Activated CD4-positive, alpha-beta memory T cell treated with anti-CD3 and anti-CD28 coated beads, Interleukin-2, amount 10 ng/mL, durations not matched to agents 7 days and 5 days (primary cell): ENCODE measurements at regions not wholly inside any gene's neighbourhood (a gene's known extent, or its start where the extent isn't known, plus 50 kb on each side); places are given as distances from the start of the nearest gene placed in this dataset.

ENCODE experiments used
- CTCF ChIA-PET: fragments of 350-600 bp; sonication (Branson Sonifier 250); formaldehyde crosslinking; loops from one replicate; lab custom pipeline; 2021; ENCODE audit warnings: antibody characterized with exemption, inconsistent platforms; lab: Charles Lee
- POLR2A ChIA-PET: fragments of 350-600 bp; sonication (Branson Sonifier 250); formaldehyde crosslinking; loops from one replicate; lab custom pipeline; 2021; ENCODE audit warnings: antibody characterized with exemption; lab: Charles Lee
- DNase-seq: peaks from one replicate; pipeline ENCODE4 v3.0.0-alpha.2; 2020
- H3K27ac Mint-ChIP-seq: one replicate; pipeline ENCODE4 v1.8.0; 2021; ENCODE audit warnings: mild to moderate bottlenecking, mixed read lengths
- H3K27me3 Mint-ChIP-seq: one replicate; pipeline ENCODE4 v1.8.0; 2021; ENCODE audit warnings: mixed read lengths
- H3K36me3 Mint-ChIP-seq: one replicate; pipeline ENCODE4 v1.8.0; 2021; ENCODE audit warnings: low read depth, mixed read lengths
- H3K4me1 Mint-ChIP-seq: one replicate; pipeline ENCODE4 v1.8.0; 2021; ENCODE audit warnings: mixed read lengths
- H3K4me3 Mint-ChIP-seq: one replicate; pipeline ENCODE4 v1.8.0; 2021; ENCODE audit warnings: mild to moderate bottlenecking, mixed read lengths
- H3K9me3 Mint-ChIP-seq: one replicate; pipeline ENCODE4 v1.8.0; 2021; ENCODE audit warnings: mixed read lengths

DNA sequence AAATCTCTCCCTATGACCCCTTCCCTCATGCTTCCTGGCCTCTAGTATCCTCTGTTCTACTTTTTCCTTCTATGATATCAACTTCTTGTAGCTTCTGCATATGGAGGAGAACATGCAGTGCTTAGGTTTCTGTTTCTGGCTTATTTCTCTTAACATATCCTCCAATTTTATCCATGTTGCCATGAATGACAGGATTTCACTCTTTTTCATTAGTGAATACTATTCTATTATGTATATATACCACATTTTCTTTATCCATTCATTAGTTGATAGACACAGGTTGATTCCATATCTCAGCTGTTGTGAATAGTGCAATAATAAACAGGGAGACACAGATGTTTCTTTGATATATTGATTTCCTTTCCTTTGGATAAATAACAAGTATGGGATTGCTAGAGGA is 123.3 kb upstream of the SESN3 start:
- H3K36me3 Mint-ChIP-seq: peaks cover 2% of the 10 kb centered on the region
- H3K4me3 Mint-ChIP-seq: no peak overlapping the region
- DNase-seq: no peak
- no peak overlapping the region for H3K27ac Mint-ChIP-seq
- CTCF ChIA-PET: no interaction called here
- no peaks in the 10 kb centered on the region for H3K4me1 Mint-ChIP-seq
- H3K9me3 Mint-ChIP-seq: peaks cover 3% of the 10 kb centered on the region
- POLR2A ChIA-PET: no interaction called here
- peaks cover 6% of the 10 kb centered on the region for H3K27me3 Mint-ChIP-seq

DNA sequence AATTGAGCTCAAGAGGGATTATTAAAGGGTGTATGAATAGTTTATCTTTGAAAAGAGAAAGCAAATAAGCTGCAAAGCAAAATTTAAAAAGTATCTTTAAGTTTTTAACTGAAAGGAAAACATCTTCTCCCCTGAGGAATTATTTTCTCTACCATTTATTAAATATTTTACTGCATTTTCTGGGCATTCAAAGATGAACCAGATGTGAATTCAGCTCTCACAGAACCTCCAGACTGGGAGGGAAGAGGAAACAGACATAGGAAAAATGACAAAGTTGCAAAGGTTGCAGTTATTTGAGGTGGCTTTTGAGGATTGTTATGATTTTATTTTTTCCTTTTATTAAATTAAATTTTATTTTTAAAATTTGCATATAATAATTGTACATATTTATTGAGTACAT is 122.7 kb upstream of the SESN3 start:
- H3K9me3 Mint-ChIP-seq: peaks cover 7% of the 10 kb centered on the region
- ChIA-PET POLR2A (no interaction called here), CTCF (no interaction called here)
- DNase-seq: no peak
- H3K36me3 Mint-ChIP-seq: peaks cover 4% of the 10 kb centered on the region
- no peak overlapping the region for H3K27ac Mint-ChIP-seq
- peaks cover 10% of the 10 kb centered on the region for H3K27me3 Mint-ChIP-seq
- H3K4me1 Mint-ChIP-seq: no peaks in the 10 kb centered on the region
- no peak overlapping the region for H3K4me3 Mint-ChIP-seq

DNA sequence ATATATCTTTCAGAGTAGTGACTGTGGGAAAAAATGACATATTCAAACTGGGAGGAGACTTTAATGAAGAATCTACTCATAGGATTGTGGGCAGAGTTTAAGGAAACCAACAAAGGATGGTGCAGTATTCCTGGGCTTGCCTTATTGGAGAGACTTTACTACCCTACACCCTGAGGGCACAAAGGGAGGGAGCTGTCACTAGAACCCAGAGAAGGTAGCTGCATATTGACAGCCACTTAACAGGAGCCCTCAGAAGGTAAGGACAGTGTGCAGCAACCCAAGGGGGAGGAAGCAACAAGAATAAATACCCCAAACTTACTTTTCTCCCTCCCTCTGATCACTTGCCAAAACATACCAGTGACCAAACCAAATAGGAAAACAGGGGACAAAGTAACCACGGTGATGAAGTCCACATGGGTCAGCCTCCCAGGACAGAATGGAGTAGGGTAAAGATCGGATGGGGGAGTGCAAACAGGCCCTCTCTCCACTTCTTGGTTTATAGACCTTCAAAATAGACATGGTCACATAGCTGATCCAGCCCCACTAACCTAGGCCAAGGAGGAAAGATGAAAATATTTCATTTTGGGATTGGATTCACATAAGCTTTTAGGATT is 121.8 kb upstream of the SESN3 start:
- H3K36me3 Mint-ChIP-seq: peaks cover 9% of the 10 kb centered on the region
- no peaks in the 10 kb centered on the region for H3K4me1 Mint-ChIP-seq
- no peak for DNase-seq
- no peak overlapping the region for H3K4me3 Mint-ChIP-seq
- no peak overlapping the region for H3K27ac Mint-ChIP-seq
- peaks cover 14% of the 10 kb centered on the region for H3K9me3 Mint-ChIP-seq
- ChIA-PET POLR2A (no interaction called here), CTCF (no interaction called here)
- H3K27me3 Mint-ChIP-seq: peaks cover 14% of the 10 kb centered on the region

DNA sequence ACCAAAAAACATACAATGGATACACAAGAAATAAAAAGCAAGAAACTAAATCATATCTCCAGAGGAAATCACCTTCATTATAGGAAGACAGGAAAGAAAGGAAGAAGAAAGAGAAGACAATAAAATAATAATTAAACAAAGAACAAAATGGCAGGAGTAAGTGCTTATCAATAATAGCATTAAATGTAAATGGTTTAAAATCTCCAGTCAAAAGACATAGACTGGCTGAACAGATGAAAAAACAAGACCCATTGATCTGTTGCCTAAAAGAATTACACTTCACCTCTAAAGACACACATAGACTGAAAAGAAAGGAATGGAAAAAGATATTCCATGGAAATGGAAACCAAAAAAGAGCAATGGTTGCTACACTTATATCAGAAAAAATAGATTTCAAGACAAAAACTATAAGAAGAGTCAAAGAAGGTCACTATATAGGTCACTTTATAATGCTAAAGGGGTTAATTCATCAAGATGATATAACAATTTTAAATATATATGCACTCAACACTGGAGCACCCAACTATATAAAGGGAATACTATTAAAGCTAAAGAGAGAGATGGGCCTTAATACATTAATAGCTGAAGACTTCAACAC is 118.4 kb upstream of the SESN3 start:
- no peak overlapping the region for H3K4me3 Mint-ChIP-seq
- H3K27me3 Mint-ChIP-seq: peaks cover 21% of the 10 kb centered on the region
- H3K36me3 Mint-ChIP-seq: peaks cover 9% of the 10 kb centered on the region
- H3K4me1 Mint-ChIP-seq: peaks cover 10% of the 10 kb centered on the region
- ChIA-PET CTCF (no interaction called here), POLR2A (no interaction called here)
- DNase-seq: no peak
- no peak overlapping the region for H3K27ac Mint-ChIP-seq
- peaks cover 17% of the 10 kb centered on the region for H3K9me3 Mint-ChIP-seq

DNA sequence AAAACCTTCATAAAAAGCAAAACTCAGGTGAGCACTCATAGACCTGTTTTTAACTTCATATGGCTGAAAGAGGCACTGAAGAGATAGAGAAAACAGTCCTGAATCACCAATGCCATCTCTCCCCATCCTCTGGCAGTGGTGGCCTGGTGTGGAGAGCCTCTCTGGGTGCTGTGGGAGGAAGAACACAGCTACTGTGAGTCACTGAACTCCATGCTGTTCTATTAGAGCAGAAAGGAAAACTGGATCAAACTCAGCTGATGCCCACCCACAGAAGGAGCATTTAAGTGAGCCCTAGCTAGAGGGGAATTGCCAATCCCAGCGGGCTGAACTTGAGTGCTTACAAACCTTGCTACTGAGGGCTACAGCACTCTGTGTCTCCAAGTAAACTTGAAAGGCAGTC is 115.3 kb upstream of the SESN3 start:
- H3K27me3 Mint-ChIP-seq: peaks cover 33% of the 10 kb centered on the region
- H3K9me3 Mint-ChIP-seq: peaks cover 17% of the 10 kb centered on the region
- no peak overlapping the region for H3K4me3 Mint-ChIP-seq
- H3K36me3 Mint-ChIP-seq: peaks cover 9% of the 10 kb centered on the region
- POLR2A ChIA-PET: no interaction called here
- no peak overlapping the region for H3K27ac Mint-ChIP-seq
- DNase-seq: no peak
- peaks cover 10% of the 10 kb centered on the region for H3K4me1 Mint-ChIP-seq
- CTCF ChIA-PET: no interaction called here

DNA sequence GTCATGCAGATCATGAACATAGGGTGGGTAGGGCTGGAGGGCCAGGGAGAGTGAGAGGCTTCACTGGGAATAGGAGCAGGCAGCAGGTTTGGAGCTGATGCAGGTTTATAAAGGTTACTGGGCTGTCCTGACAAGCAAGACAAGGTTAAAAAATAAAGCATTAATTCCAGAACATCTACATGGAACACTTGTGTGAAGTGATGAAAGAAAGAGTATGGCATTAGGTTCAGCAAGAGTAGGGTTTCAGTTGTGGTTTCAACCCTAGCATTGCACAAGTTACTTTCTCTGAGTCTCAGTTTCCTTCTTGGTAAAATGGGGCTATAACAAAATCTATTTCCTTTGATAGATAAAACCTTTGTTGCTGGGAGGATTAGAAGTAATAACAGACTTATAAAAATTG is 114.6 kb upstream of the SESN3 start:
- Mint-ChIP-seq H3K9me3 (peaks cover 17% of the 10 kb centered on the region), H3K4me1 (peaks cover 10% of the 10 kb centered on the region), H3K36me3 (peaks cover 9% of the 10 kb centered on the region), H3K27ac (no peak overlapping the region), H3K4me3 (no peak overlapping the region), H3K27me3 (peaks cover 33% of the 10 kb centered on the region)
- POLR2A ChIA-PET: no interaction called here
- CTCF ChIA-PET: no interaction called here
- DNase-seq: no peak

DNA sequence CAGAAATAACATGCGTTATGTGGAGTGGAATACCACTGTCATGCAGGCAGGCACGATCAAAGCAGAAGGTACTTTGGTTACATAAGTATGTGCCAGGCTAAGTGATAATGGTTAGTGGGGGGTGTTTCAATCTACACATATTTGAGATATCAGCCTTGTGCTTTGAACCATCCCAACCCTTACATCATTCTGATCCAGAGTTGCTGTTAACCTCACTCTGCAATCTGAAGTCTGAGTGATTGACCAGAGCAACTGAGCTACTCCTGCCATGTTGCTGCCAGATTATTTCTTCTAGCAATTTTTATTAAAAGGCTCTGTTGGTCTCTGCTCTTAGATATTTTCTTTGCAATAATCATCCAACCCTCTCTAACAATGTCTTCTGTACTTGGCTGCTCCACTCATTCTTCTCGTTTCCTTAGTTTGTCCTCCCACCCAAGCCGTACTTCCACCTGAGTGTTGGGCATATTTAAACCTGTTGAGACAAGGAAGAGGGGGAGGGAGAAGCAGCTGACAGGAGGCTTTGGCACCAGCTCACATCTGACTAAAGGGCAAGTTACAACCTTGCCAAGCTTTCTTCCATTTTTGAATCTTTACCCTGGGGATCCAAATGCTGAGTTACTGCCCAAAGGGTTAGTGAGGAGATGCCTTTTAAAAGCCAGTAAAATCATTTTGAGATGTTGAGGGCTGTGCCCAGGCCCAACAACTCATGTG is 114.1 kb upstream of the SESN3 start:
- no peak for DNase-seq
- ChIA-PET CTCF (no interaction called here), POLR2A (no interaction called here)
- Mint-ChIP-seq H3K27me3 (peaks cover 33% of the 10 kb centered on the region), H3K4me3 (no peak overlapping the region), H3K27ac (no peak overlapping the region), H3K36me3 (peaks cover 9% of the 10 kb centered on the region), H3K4me1 (peaks cover 10% of the 10 kb centered on the region), H3K9me3 (peaks cover 17% of the 10 kb centered on the region)

DNA sequence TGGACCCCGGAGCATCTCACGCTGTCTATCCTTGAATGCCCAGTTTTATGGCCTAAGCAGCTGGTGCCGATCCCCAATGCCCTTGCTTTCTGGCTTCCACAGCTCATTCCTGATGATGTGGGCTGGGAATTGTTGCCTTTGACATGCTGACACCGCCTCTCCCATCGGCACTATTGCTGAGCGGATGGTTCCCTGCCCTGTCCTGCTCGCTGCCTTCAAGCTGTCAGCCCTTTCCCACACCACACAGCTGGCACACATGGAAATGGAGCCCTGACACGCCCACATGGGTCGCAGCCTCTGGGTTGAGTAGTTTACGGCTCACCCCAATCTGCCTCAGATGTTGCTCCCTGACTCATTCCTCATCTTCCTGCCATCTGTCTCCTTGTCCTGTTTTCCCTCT is 110.2 kb upstream of the SESN3 start:
- Mint-ChIP-seq H3K4me1 (peaks cover 9% of the 10 kb centered on the region), H3K36me3 (no peaks in the 10 kb centered on the region), H3K9me3 (peaks cover 3% of the 10 kb centered on the region), H3K27ac (no peak overlapping the region), H3K4me3 (no peak overlapping the region), H3K27me3 (peaks cover 23% of the 10 kb centered on the region)
- POLR2A ChIA-PET: no interaction called here
- CTCF ChIA-PET: no interaction called here
- no peak for DNase-seq

DNA sequence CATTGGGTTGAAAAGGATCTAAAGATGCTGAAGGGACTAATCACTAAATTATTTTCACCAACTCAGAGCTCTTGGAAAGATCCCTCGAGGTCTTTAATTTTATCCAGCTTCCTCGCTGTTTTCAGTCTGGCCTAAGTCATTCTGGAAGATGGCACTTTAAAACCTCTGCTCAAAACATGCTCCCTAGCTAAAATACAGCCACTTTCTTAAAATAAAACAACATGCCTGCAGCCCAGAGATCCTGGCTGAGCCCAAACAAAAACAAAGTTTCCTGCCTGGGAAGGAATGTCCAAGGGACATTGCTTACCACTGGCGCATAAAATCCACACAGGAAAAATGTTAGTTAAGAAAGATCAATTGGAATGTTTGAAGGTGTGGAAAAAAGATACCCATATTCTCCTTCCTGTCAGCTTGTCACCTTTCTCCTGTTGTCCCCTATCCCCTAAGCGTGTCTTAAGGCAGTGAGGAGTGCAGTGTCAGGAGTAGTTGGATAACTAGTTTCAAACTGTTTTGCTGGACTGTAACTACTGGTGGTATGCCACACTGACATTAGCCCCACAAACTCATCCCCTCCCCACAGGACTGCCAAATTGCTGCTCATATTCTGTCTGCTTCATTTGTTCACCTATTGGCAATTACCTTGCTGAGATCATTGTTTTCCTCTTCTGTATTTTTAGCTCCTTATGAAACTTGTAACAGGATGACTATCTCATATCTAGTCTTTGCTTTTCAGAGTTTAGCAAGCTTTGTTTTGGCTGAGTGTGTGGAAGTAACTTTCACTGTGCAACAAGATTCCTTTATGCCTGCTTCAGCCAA is 108.3 kb upstream of the SESN3 start:
- H3K4me3 Mint-ChIP-seq: no peak overlapping the region
- peaks cover 14% of the 10 kb centered on the region for H3K27me3 Mint-ChIP-seq
- DNase-seq: no peak
- H3K36me3 Mint-ChIP-seq: no peaks in the 10 kb centered on the region
- POLR2A ChIA-PET: no interaction called here
- CTCF ChIA-PET: no interaction called here
- H3K4me1 Mint-ChIP-seq: no peaks in the 10 kb centered on the region
- H3K9me3 Mint-ChIP-seq: no peaks in the 10 kb centered on the region
- no peak overlapping the region for H3K27ac Mint-ChIP-seq

DNA sequence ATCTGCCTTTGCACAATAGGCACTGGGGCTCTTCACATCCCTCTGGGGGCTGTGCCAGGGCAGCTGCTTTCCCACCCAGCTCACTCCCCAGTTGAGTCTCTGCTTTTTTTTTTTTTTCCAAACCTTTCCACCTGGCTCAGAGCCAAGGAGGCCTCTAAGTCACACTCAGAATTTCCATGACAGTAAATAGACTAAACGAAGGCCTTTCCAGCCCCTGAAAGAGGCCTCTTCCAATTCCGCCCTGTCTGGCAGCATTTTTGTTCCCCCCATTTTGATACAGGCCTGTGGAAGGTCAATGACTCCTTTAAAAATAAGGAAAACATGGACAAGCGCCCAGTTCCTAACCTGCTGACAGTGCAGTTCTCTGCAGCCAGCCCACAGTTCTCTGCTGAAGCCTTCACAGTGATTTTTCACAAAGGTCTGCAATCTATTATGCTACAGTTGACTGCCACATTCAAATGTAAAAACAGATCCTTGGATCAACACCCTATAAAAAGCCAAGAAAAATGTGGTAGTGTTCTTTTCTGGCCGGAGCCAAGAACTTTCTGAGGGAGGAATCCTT is 107.5 kb upstream of the SESN3 start:
- Mint-ChIP-seq H3K4me3 (no peak overlapping the region), H3K27me3 (peaks cover 11% of the 10 kb centered on the region), H3K36me3 (no peaks in the 10 kb centered on the region), H3K9me3 (no peaks in the 10 kb centered on the region), H3K27ac (no peak overlapping the region), H3K4me1 (no peaks in the 10 kb centered on the region)
- CTCF ChIA-PET: no interaction called here
- no peak for DNase-seq
- POLR2A ChIA-PET: interaction anchor here (1.8 kb wide), 1 partner anchor 106 kb away, joined by 6 read pairs; no protein-coding TSS in a partner anchor

DNA sequence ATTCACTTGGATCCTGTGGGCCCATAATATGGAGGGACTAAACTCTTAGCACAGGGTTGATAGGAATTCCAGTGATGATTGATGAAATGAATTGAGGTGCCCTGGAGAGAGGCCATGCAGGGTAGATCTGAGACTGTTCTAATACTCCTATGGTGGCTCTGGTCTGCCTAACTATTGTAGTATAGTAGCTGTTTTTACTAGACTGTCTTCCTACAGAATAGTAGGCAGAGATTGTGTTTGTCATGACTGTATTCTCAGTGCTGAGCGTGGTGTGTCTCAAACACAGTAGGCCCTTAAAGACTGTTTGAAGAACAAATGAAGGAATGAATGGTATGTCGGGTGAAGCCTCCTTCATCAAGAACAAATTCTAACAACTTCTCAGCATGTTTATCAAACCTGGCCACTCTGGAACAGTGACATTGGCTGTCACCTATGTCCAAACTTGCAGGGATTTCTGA is 107.0 kb upstream of the SESN3 start:
- H3K4me3 Mint-ChIP-seq: no peak overlapping the region
- ChIA-PET CTCF (interaction anchor here (0.7 kb wide), 1 partner anchor 23 kb away, joined by 3 read pairs; no protein-coding TSS in a partner anchor), POLR2A (interaction anchor here (0.8 to 1.8 kb wide), 3 partner anchors 106 to 108 kb away, joined by 3 to 6 read pairs (median 3); partner anchors contain the start of gene SESN3)
- H3K9me3 Mint-ChIP-seq: no peaks in the 10 kb centered on the region
- no peak for DNase-seq
- peaks cover 7% of the 10 kb centered on the region for H3K27me3 Mint-ChIP-seq
- no peak overlapping the region for H3K27ac Mint-ChIP-seq
- no peaks in the 10 kb centered on the region for H3K4me1 Mint-ChIP-seq
- H3K36me3 Mint-ChIP-seq: no peaks in the 10 kb centered on the region

DNA sequence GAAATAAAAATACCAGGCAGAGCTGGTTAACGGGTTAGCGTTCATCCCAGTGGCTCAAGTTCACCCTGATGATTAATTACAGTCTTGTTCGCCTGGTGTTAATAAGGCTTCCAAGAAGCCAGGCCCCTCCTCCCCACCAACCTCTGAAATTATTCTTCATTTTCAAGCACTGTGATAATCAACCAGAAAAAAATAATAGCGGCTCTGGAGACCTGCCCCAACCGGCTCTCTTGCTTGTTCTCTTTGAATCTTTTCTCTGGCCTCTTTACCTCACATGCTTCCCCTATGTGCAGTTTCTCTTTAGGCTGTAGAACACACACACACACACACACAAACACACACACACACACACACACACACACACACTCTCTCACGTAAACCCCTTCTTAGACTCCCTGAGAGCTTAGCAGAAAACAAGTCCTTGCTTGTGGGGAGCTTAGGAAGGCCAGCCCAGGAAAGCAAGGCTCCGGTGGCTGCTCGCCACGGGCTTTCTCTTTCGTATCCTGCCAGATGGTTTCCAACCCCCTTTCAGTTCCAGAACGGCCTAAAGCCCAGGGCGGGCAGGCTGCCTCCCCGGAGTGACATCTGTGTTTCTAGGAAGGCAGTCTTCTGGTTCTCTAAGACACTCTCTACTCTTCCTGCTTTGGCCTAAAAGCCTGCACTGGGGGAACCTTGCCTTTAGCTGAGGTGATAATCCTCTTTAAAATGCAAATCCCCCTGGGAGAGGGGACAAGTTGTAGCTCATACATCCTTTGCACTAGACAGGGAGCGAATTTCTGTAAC is 106.4 kb upstream of the SESN3 start:
- ChIA-PET CTCF (interaction anchor here (0.6 to 1.4 kb wide), 4 partner anchors 24 to 791 kb away, joined by 3 read pairs; no protein-coding TSS in a partner anchor), POLR2A (interaction anchor here (0.8 to 1.8 kb wide), 4 partner anchors 105 to 271 kb away, joined by 3 to 6 read pairs (median 3); partner anchors contain the start of genes SESN3 and SRSF8)
- peak; percentile 41 for DNase-seq
- Mint-ChIP-seq H3K27ac (no peak overlapping the region), H3K9me3 (no peaks in the 10 kb centered on the region), H3K27me3 (peaks cover 7% of the 10 kb centered on the region), H3K4me3 (no peak overlapping the region), H3K36me3 (no peaks in the 10 kb centered on the region), H3K4me1 (no peaks in the 10 kb centered on the region)
